Gastroesophageal sphincter (tissue), 4 donors: ENCODE measurements at regions not wholly inside any gene's neighbourhood (a gene's known extent, or its start where the extent isn't known, plus 50 kb on each side); places are given as distances from the start of the nearest gene placed in this dataset.

ENCODE experiments used
- ATAC-seq: fragments of 150-250 bp; one replicate; pipeline ENCODE4 v1.9.1; 2016; ENCODE audit warnings: mild to moderate bottlenecking, moderate library complexity
- H3K27ac ChIP-seq, 4 donors: fragments of 200-600 bp; sonication (generic) in 3 of 4; 1 replicate in 3 of 4; 2 replicates in 1 of 4; pipeline ENCODE4 v1.5.1; 2016 to 2019
- H3K27me3 ChIP-seq: fragments of 200-600 bp; sonication (generic); one replicate; pipeline ENCODE4 v1.5.1; 2019
- H3K36me3 ChIP-seq, 2 donors: fragments of 200-600 bp; sonication (generic); one replicate each; pipeline ENCODE4 v1.5.1; 2019; ENCODE audit warnings: control low read depth in 1 of 2
- H3K4me1 ChIP-seq, 3 donors: fragments of 200-600 bp; sonication (generic); 1 replicate in 2 of 3; 2 replicates in 1 of 3; pipeline ENCODE4 v1.5.1; 2016 to 2019; ENCODE audit warnings: control low read depth in 2 of 3
- H3K4me3 ChIP-seq, 2 donors: fragments of 200-600 bp; sonication (generic); one replicate each; pipeline ENCODE4 v1.5.1; 2019; ENCODE audit warnings: mild to moderate bottlenecking in 1 of 2, moderate library complexity in 1 of 2
- H3K9me3 ChIP-seq, 3 donors: fragments of 200-600 bp; sonication (generic); one replicate each; pipeline ENCODE4 v1.5.1; 2017 to 2019; ENCODE audit warnings: control low read depth in 2 of 3
- CTCF ChIP-seq, 4 experiments: fragments of 200-600 bp in 2 of 4; fragments of 450-650 bp in 2 of 4; sonication (generic) in 1 of 4; IDR thresholded peaks; one replicate each; pipeline ENCODE4 v1.5.1; 2017 to 2019; ENCODE audit warnings: antibody characterized with exemption in 4 of 4, mild to moderate bottlenecking in 2 of 4, moderate library complexity in 2 of 4
- EP300 ChIP-seq: sonication (generic); formaldehyde crosslinking; IDR thresholded peaks from one replicate; pipeline ENCODE4 v1.6.1; 2017; ENCODE audit warnings: antibody characterized with exemption, mild to moderate bottlenecking
- POLR2A ChIP-seq, 2 donors: fragments of 450-650 bp; IDR thresholded peaks; one replicate each; pipeline ENCODE4 v1.6.1; 2017; ENCODE audit warnings: antibody characterized with exemption in 2 of 2, mild to moderate bottlenecking in 2 of 2, moderate library complexity in 1 of 2
- POLR2AphosphoS5 ChIP-seq: sonication (generic); formaldehyde crosslinking; IDR thresholded peaks from one replicate; pipeline ENCODE4 v1.6.1; 2017; ENCODE audit warnings: antibody characterized with exemption
- WGBS, 2 donors: methylation state at CpG; one replicate each; pipeline ENCODE4 v1.1.5; 2018; ENCODE audit warnings: low coverage in 1 of 2; 5-methylcytosine and 5-hydroxymethylcytosine counted together

- 76 to 87% methylated on average over 3 of the region's 3 CpGs for WGBS, 2 donors
- no peaks in the 10 kb centered on the region for H3K4me1 ChIP-seq
- TF ChIP-seq EP300, result no peak
- TF ChIP-seq POLR2AphosphoS5, result no peak
- no peak for TF ChIP-seq CTCF (IDR thresholded peaks at IDR 0.05)
- no peak for TF ChIP-seq POLR2A (IDR thresholded peaks at IDR 0.05)
- no peaks in the 10 kb centered on the region for H3K9me3 ChIP-seq
- no peak overlapping the region for H3K4me3 ChIP-seq
- no peaks in the 10 kb centered on the region for H3K27me3 ChIP-seq
- no peaks in the 10 kb centered on the region for H3K36me3 ChIP-seq
- no peak for ATAC-seq
- no peak overlapping the region for H3K27ac ChIP-seq
These were observed 524.4 kb downstream of the TFAP2A start for GRCh38 chr6:9890469-9890868.

GRCh38 chr6:9878535-9878934 lies 536.3 kb downstream of the TFAP2A start:
- H3K4me3 ChIP-seq, result no peak overlapping the region
- 14 to 47% methylated on average over 1 of the region's 1 CpG for WGBS, 2 donors
- TF ChIP-seq CTCF (IDR thresholded peaks at IDR 0.05), result no peak
- TF ChIP-seq EP300, result no peak
- no peak for TF ChIP-seq POLR2A (IDR thresholded peaks at IDR 0.05)
- TF ChIP-seq POLR2AphosphoS5, result no peak
- H3K4me1 ChIP-seq, result no peaks in the 10 kb centered on the region
- ATAC-seq, result no peak
- H3K9me3 ChIP-seq, result peaks cover 0 to 32% (median 0%) of the 10 kb centered on the region in 3 donors
- H3K27me3 ChIP-seq, result no peaks in the 10 kb centered on the region
- H3K27ac ChIP-seq, result no peak overlapping the region
- H3K36me3 ChIP-seq, result no peaks in the 10 kb centered on the region

- Histone ChIP-seq H3K27ac (no peak overlapping the region), H3K36me3 (no peaks in the 10 kb centered on the region), H3K4me1 (no peaks in the 10 kb centered on the region), H3K27me3 (no peaks in the 10 kb centered on the region), H3K9me3 (peaks cover 0 to 9% (median 0%) of the 10 kb centered on the region in 3 donors), H3K4me3 (no peak overlapping the region)
- WGBS, 2 donors, result 0 to 39% methylated on average over 2 to 4 of the region's 4 CpGs
- no peak for TF ChIP-seq POLR2A (IDR thresholded peaks at IDR 0.05)
- TF ChIP-seq EP300, result no peak
- TF ChIP-seq POLR2AphosphoS5, result no peak
- no peak for ATAC-seq
These were observed 539.1 kb downstream of the TFAP2A start for GRCh38 chr6:9875605-9876353.

- 70 to 83% methylated on average over 1 to 2 of the region's 2 CpGs for WGBS, 2 donors
- no peak for ATAC-seq
These were observed 552.2 kb downstream of the TFAP2A start for GRCh38 chr6:9862603-9863167.

More at GRCh38 chr6:9862603-9863167, 552.2 kb downstream of the TFAP2A start:
- Histone ChIP-seq H3K36me3 (no peaks in the 10 kb centered on the region), H3K4me1 (no peaks in the 10 kb centered on the region), H3K4me3 (no peak overlapping the region), H3K27ac (no peak overlapping the region), H3K27me3 (no peaks in the 10 kb centered on the region), H3K9me3 (peaks cover 0 to 15% (median 0%) of the 10 kb centered on the region in 3 donors)
- TF ChIP-seq POLR2AphosphoS5, result no peak
- TF ChIP-seq POLR2A (IDR thresholded peaks at IDR 0.05), result no peak
- no peak for TF ChIP-seq EP300
- no peak for TF ChIP-seq CTCF (IDR thresholded peaks at IDR 0.05)
